GM12864 (cell line): ENCODE measurements at regions not wholly inside any gene's neighbourhood (a gene's known extent, or its start where the extent isn't known, plus 50 kb on each side); places are given as distances from the start of the nearest gene placed in this dataset.

ENCODE experiments used
- DNase-seq: peaks from one replicate; pipeline ENCODE4 v3.0.0-alpha.2; 2011; ENCODE audit warnings: low read depth
- H3K4me3 ChIP-seq: 2 replicates; pipeline ENCODE4 v1.5.1; 2011; ENCODE audit warnings: mild to moderate bottlenecking, low read depth, low read length, control low read depth
- TF ChIP-seq, protein P1 (sequence below): IDR thresholded peaks from 2 replicates; pipeline ENCODE4 v1.5.1; 2011; ENCODE audit warnings: low read depth, mild to moderate bottlenecking, moderate library complexity, low read length, control low read depth, inconsistent platforms; ENCODE audit errors: missing control alignments

DNA sequence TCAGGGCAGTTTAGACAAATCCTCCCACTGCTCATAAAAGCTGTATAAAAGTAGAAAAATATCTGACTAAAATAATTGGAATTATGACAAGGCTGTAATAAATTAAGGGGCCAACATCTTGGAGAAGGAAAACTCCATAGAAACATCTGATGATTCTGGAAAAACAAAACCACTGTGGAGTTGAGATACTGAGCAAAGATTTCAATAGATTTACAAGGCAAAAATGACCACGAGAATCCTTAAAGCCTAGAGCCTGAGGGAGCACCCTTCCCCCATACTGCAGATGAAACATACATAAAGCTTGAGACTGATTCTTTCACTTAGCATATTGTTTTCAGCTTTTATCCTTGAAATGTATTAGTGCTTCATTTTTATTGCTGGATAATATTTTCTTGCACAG, 286.4 kb upstream of the MMADHC start:
- TF ChIP-seq, protein P1, sequence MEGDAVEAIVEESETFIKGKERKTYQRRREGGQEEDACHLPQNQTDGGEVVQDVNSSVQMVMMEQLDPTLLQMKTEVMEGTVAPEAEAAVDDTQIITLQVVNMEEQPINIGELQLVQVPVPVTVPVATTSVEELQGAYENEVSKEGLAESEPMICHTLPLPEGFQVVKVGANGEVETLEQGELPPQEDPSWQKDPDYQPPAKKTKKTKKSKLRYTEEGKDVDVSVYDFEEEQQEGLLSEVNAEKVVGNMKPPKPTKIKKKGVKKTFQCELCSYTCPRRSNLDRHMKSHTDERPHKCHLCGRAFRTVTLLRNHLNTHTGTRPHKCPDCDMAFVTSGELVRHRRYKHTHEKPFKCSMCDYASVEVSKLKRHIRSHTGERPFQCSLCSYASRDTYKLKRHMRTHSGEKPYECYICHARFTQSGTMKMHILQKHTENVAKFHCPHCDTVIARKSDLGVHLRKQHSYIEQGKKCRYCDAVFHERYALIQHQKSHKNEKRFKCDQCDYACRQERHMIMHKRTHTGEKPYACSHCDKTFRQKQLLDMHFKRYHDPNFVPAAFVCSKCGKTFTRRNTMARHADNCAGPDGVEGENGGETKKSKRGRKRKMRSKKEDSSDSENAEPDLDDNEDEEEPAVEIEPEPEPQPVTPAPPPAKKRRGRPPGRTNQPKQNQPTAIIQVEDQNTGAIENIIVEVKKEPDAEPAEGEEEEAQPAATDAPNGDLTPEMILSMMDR: no peak
- DNase-seq: no peak
- H3K4me3 ChIP-seq: no peak overlapping the region

DNA sequence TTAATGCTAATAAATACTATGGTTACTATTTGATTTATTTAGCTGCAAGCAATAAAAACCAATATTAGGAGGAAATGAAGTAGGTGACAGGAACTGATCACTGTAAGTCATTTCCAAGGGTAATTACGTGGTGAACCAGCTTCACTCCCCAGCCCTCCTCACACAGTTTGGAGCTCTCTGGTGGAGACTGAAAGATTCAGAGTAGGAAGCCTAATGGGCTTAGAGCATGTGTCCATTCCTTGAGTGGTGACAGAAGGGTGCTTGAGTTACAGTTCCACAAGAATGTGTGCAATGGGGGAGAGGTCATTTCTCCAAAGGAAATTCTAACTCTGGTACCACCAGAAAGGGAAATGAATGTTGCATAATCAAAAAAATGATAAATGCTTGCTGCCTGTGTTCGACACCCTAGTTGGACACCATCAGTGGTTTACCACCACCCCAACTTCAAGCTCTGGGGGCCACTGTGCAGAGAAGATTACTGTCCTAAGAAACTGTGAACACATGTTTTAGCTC, 285.1 kb upstream of the MMADHC start:
- TF ChIP-seq, protein P1: no peak
- H3K4me3 ChIP-seq: no peak overlapping the region
- no peak for DNase-seq

DNA sequence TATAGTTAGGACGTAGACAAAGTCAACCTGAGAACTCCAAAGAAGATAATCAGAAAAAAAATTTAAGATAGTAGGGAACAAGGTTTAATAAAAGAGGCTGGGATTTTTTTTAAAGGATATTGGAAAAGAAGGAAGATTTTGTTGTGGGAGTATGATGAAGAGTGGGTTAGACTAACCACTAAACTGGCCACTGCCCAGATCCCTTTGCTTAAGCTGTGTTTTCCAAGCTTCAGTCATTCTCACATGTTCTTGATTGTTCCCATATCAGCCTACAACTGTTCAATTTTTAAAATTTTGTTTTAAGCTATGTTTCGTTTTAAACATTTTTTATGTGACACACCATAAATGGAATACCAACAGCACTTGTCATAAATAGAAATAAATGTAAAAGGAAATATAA, 284.5 kb upstream of the MMADHC start:
- no peak overlapping the region for H3K4me3 ChIP-seq
- no peak for DNase-seq
- TF ChIP-seq, protein P1: no peak

DNA sequence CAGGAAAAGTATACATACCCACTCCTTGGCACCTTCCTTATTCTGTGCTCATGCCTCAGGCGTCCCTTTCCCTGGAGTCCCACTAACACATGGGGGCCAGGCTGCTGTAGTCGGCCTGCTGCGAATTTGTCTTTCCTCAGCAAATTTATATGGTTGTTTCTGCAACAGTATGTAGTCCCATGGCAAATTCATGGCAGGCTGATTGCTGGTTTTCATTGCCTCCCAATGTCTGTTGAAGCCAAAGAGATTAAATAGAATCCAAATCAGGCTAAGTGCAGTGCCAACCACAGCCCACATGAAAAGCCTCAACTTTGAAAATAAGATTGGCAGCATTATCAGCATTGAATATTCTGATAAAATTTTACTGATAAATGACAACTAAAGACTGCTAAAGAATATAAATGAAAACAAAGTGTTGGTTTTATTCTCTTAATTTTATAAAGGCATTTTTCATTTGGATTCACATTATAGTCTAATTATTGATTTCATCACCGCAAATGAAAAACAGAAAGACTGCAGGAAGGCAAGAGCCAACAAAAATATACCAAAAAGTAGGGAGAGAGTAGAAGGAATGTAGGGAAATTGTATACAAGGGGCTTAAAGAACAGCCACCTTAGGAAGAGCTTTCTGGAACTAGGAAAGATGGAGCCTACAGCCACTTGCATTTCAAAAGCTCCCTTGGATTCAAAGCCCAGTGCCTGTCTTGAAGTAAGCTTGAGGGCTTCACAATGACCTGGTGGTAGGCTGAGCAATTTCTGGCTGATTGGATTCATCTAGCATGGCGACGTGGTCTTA, 283.7 kb upstream of the MMADHC start:
- no peak overlapping the region for H3K4me3 ChIP-seq
- TF ChIP-seq, protein P1: no peak
- no peak for DNase-seq

DNA sequence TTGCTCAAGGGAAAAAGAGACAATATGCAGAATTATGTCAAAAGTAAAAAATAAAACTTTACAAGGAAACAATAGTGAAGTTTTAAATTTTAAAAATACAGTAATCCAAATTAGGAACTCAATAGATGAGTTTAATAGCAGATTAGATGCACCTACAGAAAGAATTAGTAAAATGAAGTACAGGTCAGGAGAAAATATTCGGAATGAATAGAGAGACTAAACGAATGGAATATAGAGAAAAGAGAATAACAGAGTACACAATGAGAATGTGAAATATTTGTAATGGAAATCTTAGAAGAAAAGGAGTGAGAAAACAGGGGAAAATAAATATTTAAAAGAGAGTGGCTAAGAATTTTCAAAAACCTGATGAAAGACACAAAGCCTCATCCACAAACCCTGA, 275.7 kb upstream of the MMADHC start:
- no peak for DNase-seq
- no peak overlapping the region for H3K4me3 ChIP-seq
- TF ChIP-seq, protein P1: no peak

DNA sequence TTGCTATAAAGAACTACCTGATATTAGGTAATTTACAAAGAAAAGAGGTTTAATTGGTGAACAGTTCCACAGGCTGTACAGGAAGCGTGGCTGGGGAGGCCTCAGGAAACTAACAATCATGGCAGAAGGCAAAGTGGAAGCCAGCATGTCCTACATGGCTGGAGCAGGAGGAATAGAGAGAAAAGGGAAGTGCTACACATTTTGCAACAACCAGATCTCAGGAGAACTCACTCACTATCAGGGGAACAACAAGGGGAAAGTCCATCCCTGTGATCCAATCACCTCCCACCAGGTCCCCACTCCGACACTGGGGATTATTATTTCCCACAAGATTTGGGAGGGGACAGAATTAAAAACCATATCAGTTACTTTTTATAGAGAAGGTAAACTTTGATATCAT, 273.5 kb upstream of the MMADHC start:
- no peak for DNase-seq
- TF ChIP-seq, protein P1: no peak
- H3K4me3 ChIP-seq: no peak overlapping the region

DNA sequence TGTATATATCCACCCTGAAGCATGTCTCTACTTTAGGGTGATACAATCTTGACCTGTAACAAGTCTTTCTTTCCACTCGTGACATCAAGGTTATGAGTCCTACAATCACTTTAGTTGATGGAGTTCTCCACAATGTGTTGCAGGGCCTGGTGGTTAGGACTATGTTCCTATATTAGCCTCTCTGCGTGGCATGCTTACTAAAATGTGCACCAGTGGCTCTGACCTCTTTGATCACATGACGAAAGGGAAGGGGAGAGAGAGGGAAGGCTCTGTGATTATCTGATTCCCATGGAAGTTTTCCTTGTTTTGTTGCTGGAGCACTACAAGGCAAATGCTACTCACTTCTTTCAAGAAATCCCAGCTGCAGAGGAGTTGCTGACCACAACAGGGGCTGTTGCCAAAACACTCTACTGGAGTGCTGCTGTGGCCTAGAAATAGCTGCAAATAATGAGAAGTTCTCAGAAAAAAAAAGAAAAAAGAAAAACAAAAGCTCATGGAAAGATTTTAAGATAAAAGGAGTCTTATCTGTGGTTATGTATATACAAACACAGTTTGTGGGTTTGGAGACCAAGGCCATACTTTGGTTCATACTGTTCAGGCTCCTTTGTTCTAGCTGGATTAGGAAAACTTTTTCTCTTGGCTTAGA, 272.8 kb upstream of the MMADHC start:
- DNase-seq: no peak
- no peak overlapping the region for H3K4me3 ChIP-seq
- TF ChIP-seq, protein P1: no peak
